Left lung (tissue), 4 donors: ENCODE measurements at regions not wholly inside any gene's neighbourhood (a gene's known extent, or its start where the extent isn't known, plus 50 kb on each side); places are given as distances from the start of the nearest gene placed in this dataset.

ENCODE experiments used
- ATAC-seq: fragments of 200-7000 bp; cut with Tn5 transposase; one replicate; pipeline ENCODE4 v1.9.1; 2020; ENCODE audit warnings: moderate library complexity
- DNase-seq, 4 donors: peaks; one replicate each; pipeline ENCODE4 v3.0.0-alpha.2; 2013 to 2020
- H3K27ac ChIP-seq, 2 donors: fragments of 200-600 bp; sonication (generic) in 1 of 2; one replicate each; pipeline versions ENCODE4 v1.5.0 to v1.8.0; 2020 to 2021
- H3K27me3 ChIP-seq, 2 donors: fragments of 200-600 bp; sonication (generic) in 1 of 2; one replicate each; pipeline versions ENCODE4 v1.5.0 to v1.8.0; 2020 to 2021
- H3K36me3 ChIP-seq, 2 donors: fragments of 200-600 bp; sonication (generic) in 1 of 2; one replicate each; pipeline versions ENCODE4 v1.5.0 to v1.8.0; 2020 to 2021
- H3K4me1 ChIP-seq, 2 donors: fragments of 200-600 bp; one replicate each; pipeline ENCODE4 v1.8.0; 2021
- H3K4me3 ChIP-seq, 2 donors: fragments of 200-600 bp; sonication (generic) in 1 of 2; one replicate each; pipeline versions ENCODE4 v1.5.0 to v1.8.0; 2020 to 2021; ENCODE audit warnings: mild to moderate bottlenecking in 1 of 2
- H3K9me3 ChIP-seq, 2 donors: fragments of 200-600 bp; sonication (generic) in 1 of 2; one replicate each; pipeline versions ENCODE4 v1.5.0 to v1.8.0; 2020 to 2021
- intact Hi-C, 2 donors: fragments of 100-400 bp; cut with DNase I; formaldehyde crosslinking; loops; one replicate each; pipeline versions ENCODE4 v1.11.2 to v1.14.2; 2022
- TF ChIP-seq, protein P1 (sequence below), 2 donors: fragments of 200-600 bp; sonication (generic) in 1 of 2; IDR thresholded peaks; one replicate each; pipeline versions ENCODE4 v1.5.0 to v1.8.0; 2021; ENCODE audit warnings: antibody characterized with exemption in 2 of 2
- donor health status: DM: no; HTN: yes; CAD: no.
- donor health status: DM: no; HTN: no; CAD: no.

DNA sequence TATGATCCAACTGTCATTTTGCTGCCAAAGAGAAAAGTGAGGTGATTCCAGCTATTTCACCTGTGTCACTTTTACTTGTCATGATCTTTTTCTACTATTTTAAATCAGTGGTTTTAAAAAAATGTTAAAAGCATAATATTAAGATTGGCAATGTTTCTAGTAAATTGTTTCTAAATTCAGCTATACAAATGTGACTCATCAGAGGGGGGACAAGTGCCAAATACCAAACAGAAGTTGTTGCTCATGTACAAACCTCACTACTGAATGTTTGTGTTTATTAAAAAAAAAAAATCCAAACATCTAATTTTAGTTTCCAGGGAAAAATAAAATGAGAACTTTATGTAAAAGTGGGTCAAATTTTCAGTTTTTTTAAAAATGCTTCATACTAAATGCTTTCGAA is 346.2 kb upstream of the SNX7 start:
- H3K27me3 ChIP-seq = no peaks in the 10 kb centered on the region
- TF ChIP-seq, protein P1, sequence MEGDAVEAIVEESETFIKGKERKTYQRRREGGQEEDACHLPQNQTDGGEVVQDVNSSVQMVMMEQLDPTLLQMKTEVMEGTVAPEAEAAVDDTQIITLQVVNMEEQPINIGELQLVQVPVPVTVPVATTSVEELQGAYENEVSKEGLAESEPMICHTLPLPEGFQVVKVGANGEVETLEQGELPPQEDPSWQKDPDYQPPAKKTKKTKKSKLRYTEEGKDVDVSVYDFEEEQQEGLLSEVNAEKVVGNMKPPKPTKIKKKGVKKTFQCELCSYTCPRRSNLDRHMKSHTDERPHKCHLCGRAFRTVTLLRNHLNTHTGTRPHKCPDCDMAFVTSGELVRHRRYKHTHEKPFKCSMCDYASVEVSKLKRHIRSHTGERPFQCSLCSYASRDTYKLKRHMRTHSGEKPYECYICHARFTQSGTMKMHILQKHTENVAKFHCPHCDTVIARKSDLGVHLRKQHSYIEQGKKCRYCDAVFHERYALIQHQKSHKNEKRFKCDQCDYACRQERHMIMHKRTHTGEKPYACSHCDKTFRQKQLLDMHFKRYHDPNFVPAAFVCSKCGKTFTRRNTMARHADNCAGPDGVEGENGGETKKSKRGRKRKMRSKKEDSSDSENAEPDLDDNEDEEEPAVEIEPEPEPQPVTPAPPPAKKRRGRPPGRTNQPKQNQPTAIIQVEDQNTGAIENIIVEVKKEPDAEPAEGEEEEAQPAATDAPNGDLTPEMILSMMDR (IDR thresholded peaks at IDR 0.05) = no peak
- ATAC-seq (no peak), DNase-seq (peak in 1 of 4 donors; percentile 13)
- intact Hi-C loops = no loop called here
- H3K9me3 ChIP-seq = no peaks in the 10 kb centered on the region
- H3K36me3 ChIP-seq = no peaks in the 10 kb centered on the region
- peaks cover 5 to 10% of the 10 kb centered on the region in 2 donors for H3K4me1 ChIP-seq
- no peak overlapping the region for H3K27ac ChIP-seq
- no peak overlapping the region for H3K4me3 ChIP-seq

DNA sequence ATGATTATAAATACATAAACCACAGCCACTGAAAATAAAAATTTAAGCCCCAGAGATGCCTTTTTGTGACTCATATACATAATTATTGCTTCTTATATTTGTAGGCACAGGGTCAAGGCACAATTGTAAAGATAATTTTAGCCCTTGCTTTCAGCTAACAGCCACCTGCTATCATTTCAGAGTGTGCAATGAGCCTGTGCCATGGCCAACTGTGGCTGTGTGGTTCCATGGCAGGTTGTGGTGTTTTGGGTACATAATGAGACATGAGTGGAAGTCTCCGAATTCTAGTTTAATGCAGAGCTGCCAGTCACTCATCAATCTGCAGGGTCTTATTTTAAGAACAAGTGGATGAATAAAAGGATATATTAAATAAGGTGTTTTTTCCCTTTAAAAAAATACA is 346.9 kb upstream of the SNX7 start:
- Histone ChIP-seq H3K27ac (no peak overlapping the region), H3K4me1 (peaks cover 5 to 10% of the 10 kb centered on the region in 2 donors)
- ATAC-seq = no peak

DNA sequence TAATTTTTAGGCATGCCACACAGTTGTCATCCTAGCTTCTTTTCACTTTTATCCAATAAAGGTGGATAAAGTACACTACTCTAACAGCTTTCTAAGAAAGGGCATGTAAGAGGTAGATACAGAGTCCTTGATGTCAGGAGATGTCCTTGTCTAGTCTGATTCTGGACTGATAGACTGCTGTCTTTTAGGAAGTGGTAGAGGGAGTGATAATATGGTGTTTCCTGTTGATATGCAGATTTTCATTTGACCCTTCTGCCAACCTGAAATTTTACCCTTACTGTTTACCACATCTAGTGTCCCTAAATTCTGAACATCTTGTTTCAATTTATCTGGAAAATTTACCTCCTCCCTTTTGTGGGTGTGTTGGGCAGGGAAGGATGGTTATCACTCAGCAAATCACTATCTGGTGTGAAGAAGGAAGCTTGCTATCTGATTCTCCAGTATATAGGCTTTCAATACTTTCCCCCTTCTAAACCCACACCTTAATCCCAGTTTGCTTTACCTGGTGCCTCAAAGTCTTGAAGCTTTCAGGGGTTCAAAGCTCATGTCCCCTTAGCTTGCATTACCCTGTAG is 354.9 kb upstream of the SNX7 start:
- Histone ChIP-seq H3K4me3 (no peak overlapping the region), H3K36me3 (no peaks in the 10 kb centered on the region), H3K4me1 (no peaks in the 10 kb centered on the region), H3K27me3 (no peaks in the 10 kb centered on the region), H3K9me3 (no peaks in the 10 kb centered on the region), H3K27ac (no peak overlapping the region)
- no peak for ATAC-seq
- intact Hi-C loops = no loop called here
- DNase-seq = no peak
- TF ChIP-seq, protein P1 (IDR thresholded peaks at IDR 0.05) = no peak

More for the DNA sequence above, 346.9 kb upstream of the SNX7 start:
- TF ChIP-seq, protein P1 (IDR thresholded peaks at IDR 0.05) = no peak
- Histone ChIP-seq H3K4me3 (no peak overlapping the region), H3K9me3 (no peaks in the 10 kb centered on the region), H3K27me3 (no peaks in the 10 kb centered on the region), H3K36me3 (no peaks in the 10 kb centered on the region)
- intact Hi-C loops = no loop called here
- no peak for DNase-seq

DNA sequence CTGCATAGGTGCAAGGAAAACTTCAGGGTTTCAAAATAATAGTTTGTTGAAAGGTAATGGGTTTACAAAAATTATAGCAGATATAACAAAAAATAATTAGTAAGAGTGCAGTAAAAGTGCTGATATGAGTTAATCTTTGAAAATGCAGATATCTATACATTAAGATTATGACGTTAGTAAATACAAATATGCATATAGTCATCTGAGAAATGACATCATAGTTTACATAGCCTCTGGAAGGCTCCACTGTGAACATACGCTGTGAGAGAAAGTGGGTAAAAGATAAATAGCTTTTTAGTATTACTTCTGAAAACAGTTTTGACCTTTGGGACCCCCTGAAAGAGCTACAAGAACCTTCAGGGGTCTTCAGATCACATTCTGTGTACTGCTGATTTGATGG is 356.2 kb upstream of the SNX7 start:
- Histone ChIP-seq H3K4me3 (no peak overlapping the region), H3K27me3 (no peaks in the 10 kb centered on the region), H3K9me3 (no peaks in the 10 kb centered on the region), H3K4me1 (no peaks in the 10 kb centered on the region), H3K36me3 (no peaks in the 10 kb centered on the region), H3K27ac (no peak overlapping the region)
- intact Hi-C loops = no loop called here
- ATAC-seq (no peak), DNase-seq (no peak)
- TF ChIP-seq, protein P1 (IDR thresholded peaks at IDR 0.05) = no peak

DNA sequence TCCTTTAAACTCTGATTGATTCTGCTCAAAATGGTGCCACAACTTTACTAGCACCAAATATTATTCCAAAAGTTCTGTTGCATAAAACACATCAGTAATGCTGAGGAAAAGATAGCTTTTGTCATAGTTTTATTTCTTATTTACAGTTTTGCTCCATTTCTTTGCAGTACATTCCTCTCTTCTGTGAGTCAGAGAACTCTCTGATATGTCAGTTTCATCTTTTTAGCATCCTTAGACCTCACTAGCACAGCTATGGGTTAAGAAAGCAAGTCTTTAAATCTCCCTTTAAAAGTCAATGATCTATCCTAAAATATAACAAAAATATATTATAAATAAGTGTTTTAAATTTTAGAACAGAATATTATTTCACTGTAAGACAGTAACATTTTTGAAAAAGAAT is 356.6 kb upstream of the SNX7 start:
- Histone ChIP-seq H3K27me3 (no peaks in the 10 kb centered on the region), H3K9me3 (no peaks in the 10 kb centered on the region), H3K36me3 (no peaks in the 10 kb centered on the region), H3K27ac (no peak overlapping the region), H3K4me3 (no peak overlapping the region), H3K4me1 (no peaks in the 10 kb centered on the region)
- intact Hi-C loops = no loop called here
- DNase-seq (no peak), ATAC-seq (no peak)
- TF ChIP-seq, protein P1 (IDR thresholded peaks at IDR 0.05) = no peak
